ENCODE measurements at regions not wholly inside any gene's neighbourhood (a gene's known extent, or its start where the extent isn't known, plus 50 kb on each side); places are given as distances from the start of the nearest gene placed in this dataset.
"Not testable (repeated sequence)": the region's sequence is repeated elsewhere in the genome, so short reads cannot be mapped to it uniquely, and the experiment has no call there.

GRCh38 chr15:69924531-69924930 lies 173.2 kb downstream of the TLE3 start:
- H3K4me3 ChIP-seq, result no peak overlapping the region
- H3K27ac ChIP-seq, result no peak overlapping the region
- intact Hi-C loops (cut with DNase I; ENCODE audit: low total_unique reads), result no loop called here
- no peaks in the 10 kb centered on the region for H3K27me3 ChIP-seq
- H3K4me1 ChIP-seq, result no peaks in the 10 kb centered on the region
- H3K36me3 ChIP-seq, result no peaks in the 10 kb centered on the region
- no peak for DNase-seq (ENCODE audit: low spot score in 2 of 2)
- peaks cover 13 to 30% of the 10 kb centered on the region in 2 donors for H3K9me3 ChIP-seq
- no peak for TF ChIP-seq POLR2AphosphoS5 (IDR thresholded peaks at IDR 0.05)

- Histone ChIP-seq H3K27me3 (no peaks in the 10 kb centered on the region), H3K4me3 (no peak overlapping the region), H3K36me3 (no peaks in the 10 kb centered on the region), H3K27ac (no peak overlapping the region), H3K4me1 (no peaks in the 10 kb centered on the region), H3K9me3 (peaks cover 13 to 30% of the 10 kb centered on the region in 2 donors)
- intact Hi-C loops (cut with DNase I; ENCODE audit: low total_unique reads), result no loop called here
- TF ChIP-seq POLR2A (IDR thresholded peaks at IDR 0.05) (no peak), CTCF (IDR thresholded peaks at IDR 0.05) (no peak), POLR2AphosphoS5 (IDR thresholded peaks at IDR 0.05) (no peak)
- no peak for DNase-seq (ENCODE audit: low spot score in 2 of 2)
Observed at GRCh38 chr15:69926006-69926405, 171.7 kb downstream of the TLE3 start.

DNA sequence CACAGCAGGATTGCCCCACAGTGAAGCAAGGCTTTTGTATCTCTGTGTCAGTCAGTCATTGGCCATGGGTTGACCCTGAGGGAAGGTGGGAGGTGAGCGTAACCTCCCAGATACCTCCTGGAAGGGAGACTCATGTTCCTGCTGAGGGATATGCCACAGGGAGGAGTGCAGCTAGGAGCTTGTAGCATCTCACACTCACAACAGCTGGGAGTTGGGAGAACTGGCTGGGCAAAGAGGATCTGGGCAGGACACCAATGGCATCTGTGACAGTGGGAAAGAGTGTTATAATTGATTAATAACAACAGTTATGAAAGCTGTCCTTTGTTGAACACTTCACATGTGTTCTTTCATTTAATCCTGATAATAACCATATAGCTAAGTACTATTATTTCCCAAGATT lies 171.0 kb downstream of the TLE3 start:
- no peaks in the 10 kb centered on the region for H3K27me3 ChIP-seq
- intact Hi-C loops (cut with DNase I; ENCODE audit: low total_unique reads), result no loop called here
- H3K4me3 ChIP-seq, result no peak overlapping the region
- no peak overlapping the region for H3K27ac ChIP-seq
- H3K4me1 ChIP-seq, result no peaks in the 10 kb centered on the region
- DNase-seq (ENCODE audit: low spot score in 2 of 2), result no peak
- no peaks in the 10 kb centered on the region for H3K36me3 ChIP-seq
- TF ChIP-seq CTCF (IDR thresholded peaks at IDR 0.05) (no peak), POLR2AphosphoS5 (IDR thresholded peaks at IDR 0.05) (no peak), POLR2A (IDR thresholded peaks at IDR 0.05) (no peak)
- peaks cover 13 to 30% of the 10 kb centered on the region in 2 donors for H3K9me3 ChIP-seq

DNA sequence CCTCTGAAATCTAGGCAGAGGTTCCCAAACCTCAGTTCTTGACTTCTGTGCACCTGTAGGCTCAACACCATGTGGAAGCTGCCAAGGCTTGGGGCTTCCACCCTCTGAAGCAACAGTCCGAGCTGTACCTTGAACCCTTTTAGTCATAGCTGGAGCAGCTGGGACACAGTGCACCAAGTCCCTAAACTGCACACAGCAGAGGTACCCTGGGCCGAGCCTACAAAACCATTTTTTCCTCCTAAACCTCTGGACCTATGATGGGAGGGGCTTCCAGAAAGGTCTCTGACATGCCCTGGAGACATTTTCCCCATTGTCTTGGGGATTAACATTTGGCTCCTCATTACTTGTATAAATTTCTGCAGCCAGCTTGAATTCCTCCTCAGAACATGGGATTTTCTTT lies 168.8 kb downstream of the TLE3 start:
- H3K27me3 ChIP-seq, result not testable (repeated sequence)

GRCh38 chr15:69929905-69930630 lies 167.6 kb downstream of the TLE3 start:
- intact Hi-C loops (cut with DNase I; ENCODE audit: low total_unique reads), result no loop called here
- DNase-seq (ENCODE audit: low spot score in 2 of 2), result no peak
- Histone ChIP-seq H3K4me3 (no peak overlapping the region), H3K27me3 (no peaks in the 10 kb centered on the region), H3K27ac (no peak overlapping the region), H3K36me3 (no peaks in the 10 kb centered on the region), H3K4me1 (no peaks in the 10 kb centered on the region), H3K9me3 (peaks cover 7 to 20% of the 10 kb centered on the region in 2 donors)
- TF ChIP-seq POLR2A (IDR thresholded peaks at IDR 0.05), result no peak
- no peak for TF ChIP-seq POLR2AphosphoS5 (IDR thresholded peaks at IDR 0.05)
- TF ChIP-seq CTCF (IDR thresholded peaks at IDR 0.05), result no peak

More for the DNA sequence above, 168.8 kb downstream of the TLE3 start:
- H3K4me1 ChIP-seq; DNase-seq (ENCODE audit: low spot score in 2 of 2); intact Hi-C loops (cut with DNase I; ENCODE audit: low total_unique reads); H3K36me3 ChIP-seq; H3K27ac ChIP-seq; H3K4me3 ChIP-seq: not testable (repeated sequence)
- H3K9me3 ChIP-seq, result peaks cover 13 to 25% of the 10 kb centered on the region in 2 donors

- intact Hi-C loops (cut with DNase I; ENCODE audit: low total_unique reads), result no loop called here
- Histone ChIP-seq H3K9me3 (peaks cover 4 to 22% of the 10 kb centered on the region in 2 donors), H3K4me3 (no peak overlapping the region), H3K27ac (no peak overlapping the region), H3K4me1 (no peaks in the 10 kb centered on the region), H3K27me3 (no peaks in the 10 kb centered on the region), H3K36me3 (no peaks in the 10 kb centered on the region)
- TF ChIP-seq POLR2A (IDR thresholded peaks at IDR 0.05) (no peak), POLR2AphosphoS5 (IDR thresholded peaks at IDR 0.05) (no peak), CTCF (IDR thresholded peaks at IDR 0.05) (no peak)
- DNase-seq (ENCODE audit: low spot score in 2 of 2), result no peak
Observed at GRCh38 chr15:69930754-69931153, 167.0 kb downstream of the TLE3 start.
